Mesenchymal stem cell (in vitro differentiated cells and primary cell): ENCODE measurements at regions not wholly inside any gene's neighbourhood (a gene's known extent, or its start where the extent isn't known, plus 50 kb on each side); places are given as distances from the start of the nearest gene placed in this dataset.

Source experiments
- DNase-seq: peaks from one replicate; pipeline ENCODE4 v3.0.0-alpha.2; 2013
- H2AFZ ChIP-seq: one replicate; pipeline ENCODE4 v1.6.1; 2013; ENCODE audit warnings: low read depth, mild to moderate bottlenecking, control low read depth, inconsistent platforms, low read length, moderate library complexity
- H2AK5ac ChIP-seq: 2 replicates; pipeline ENCODE4 v1.6.1; 2013; ENCODE audit warnings: low read length, moderate library complexity, mild to moderate bottlenecking, inconsistent platforms; ENCODE audit not compliant: severe bottlenecking
- H2BK120ac ChIP-seq: one replicate; pipeline ENCODE4 v1.6.1; 2013; ENCODE audit warnings: low read depth, mild to moderate bottlenecking, inconsistent platforms, low read length, moderate library complexity
- H2BK12ac ChIP-seq, 2 experiments: one replicate each; pipeline ENCODE4 v1.6.1; 2013; ENCODE audit warnings: inconsistent platforms in 2 of 2, low read length in 2 of 2, mild to moderate bottlenecking in 2 of 2, moderate library complexity in 2 of 2, control low read depth in 1 of 2
- H2BK15ac ChIP-seq: one replicate; pipeline ENCODE4 v1.6.1; 2013; ENCODE audit warnings: mild to moderate bottlenecking, low read depth, inconsistent platforms; ENCODE audit not compliant: poor library complexity, severe bottlenecking
- H2BK5ac ChIP-seq: 2 replicates; pipeline ENCODE4 v1.6.1; 2013; ENCODE audit warnings: low read depth, mild to moderate bottlenecking, low read length, control low read depth, inconsistent platforms; ENCODE audit not compliant: poor library complexity, severe bottlenecking
- H3K14ac ChIP-seq, 2 experiments: one replicate each; pipeline ENCODE4 v1.6.1; 2013; ENCODE audit warnings: inconsistent platforms in 2 of 2, low read length in 2 of 2, control low read depth in 1 of 2, mild to moderate bottlenecking in 1 of 2, moderate library complexity in 1 of 2
- H3K18ac ChIP-seq, 2 experiments: one replicate each; pipeline ENCODE4 v1.6.1; 2013; ENCODE audit warnings: inconsistent platforms in 2 of 2, low read length in 2 of 2, control low read depth in 1 of 2, low read depth in 1 of 2, mild to moderate bottlenecking in 1 of 2
- H3K23ac ChIP-seq, 2 experiments: one replicate each; pipeline ENCODE4 v1.6.1; 2013; ENCODE audit warnings: inconsistent platforms in 2 of 2, low read length in 2 of 2, mild to moderate bottlenecking in 2 of 2, moderate library complexity in 2 of 2, control low read depth in 1 of 2
- H3K27ac ChIP-seq: 2 replicates; pipeline ENCODE4 v1.5.1; 2013; ENCODE audit warnings: mild to moderate bottlenecking, moderate library complexity, low read length, control low read depth, inconsistent platforms; ENCODE audit not compliant: poor library complexity, severe bottlenecking
- H3K27me3 ChIP-seq, 2 experiments: 2 replicates each; pipeline versions ENCODE4 v1.6.1 to v1.7.0; 2013; ENCODE audit warnings: low read length in 2 of 2, mild to moderate bottlenecking in 2 of 2, moderate library complexity in 2 of 2, control low read depth in 1 of 2, inconsistent platforms in 1 of 2; ENCODE audit not compliant: control insufficient read depth in 1 of 2, insufficient read depth in 1 of 2
- H3K36me3 ChIP-seq, 2 experiments: 2 replicates each; pipeline versions ENCODE4 v1.6.1 to v1.7.0; 2013; ENCODE audit warnings: low read length in 2 of 2, control low read depth in 1 of 2, inconsistent platforms in 1 of 2, low read depth in 1 of 2, mild to moderate bottlenecking in 1 of 2; ENCODE audit not compliant: insufficient read depth in 2 of 2, control insufficient read depth in 1 of 2
- H3K4ac ChIP-seq, 2 experiments: one replicate each; pipeline ENCODE4 v1.6.1; 2013; ENCODE audit warnings: inconsistent platforms in 2 of 2, low read length in 2 of 2, mild to moderate bottlenecking in 2 of 2, moderate library complexity in 2 of 2, control low read depth in 1 of 2, low read depth in 1 of 2
- H3K4me1 ChIP-seq: 2 replicates; pipeline ENCODE4 v1.6.1; 2013; ENCODE audit warnings: low read depth, low read length, control low read depth; ENCODE audit not compliant: control insufficient read depth, insufficient read depth
- H3K4me2 ChIP-seq: 2 replicates; pipeline ENCODE4 v1.6.1; 2013; ENCODE audit warnings: low read length, mild to moderate bottlenecking, inconsistent platforms; ENCODE audit not compliant: poor library complexity, severe bottlenecking
- H3K4me3 ChIP-seq, 2 experiments: 2 replicates each; pipeline versions ENCODE4 v1.5.1 to v1.7.0; 2013; ENCODE audit warnings: low read length in 2 of 2, mild to moderate bottlenecking in 2 of 2, control low read depth in 1 of 2, low read depth in 1 of 2; ENCODE audit not compliant: insufficient read depth in 1 of 2
- H3K79me1 ChIP-seq: replicated peaks from 2 replicates; pipeline ENCODE4 v1.6.1; 2013; ENCODE audit warnings: mild to moderate bottlenecking, control low read depth, low read length, inconsistent platforms; ENCODE audit not compliant: poor library complexity, severe bottlenecking
- H3K9ac ChIP-seq: 2 replicates; pipeline ENCODE4 v1.7.0; 2013; ENCODE audit warnings: mild to moderate bottlenecking, low read length, moderate library complexity
- H3K9me3 ChIP-seq: 2 replicates; pipeline ENCODE4 v1.7.0; 2013; ENCODE audit warnings: mild to moderate bottlenecking, low read length; ENCODE audit not compliant: control insufficient read depth
- H4K8ac ChIP-seq: one replicate; pipeline ENCODE4 v1.6.1; 2013; ENCODE audit warnings: inconsistent platforms, mild to moderate bottlenecking, low read length, moderate library complexity
- H4K91ac ChIP-seq: one replicate; pipeline ENCODE4 v1.6.1; 2013; ENCODE audit warnings: mild to moderate bottlenecking, low read length, inconsistent platforms
- WGBS: methylation state at CpG from one replicate; pipeline ENCODE4 v1.1.7; 2013; ENCODE audit warnings: mixed read lengths; 5-methylcytosine and 5-hydroxymethylcytosine counted together

- no peak overlapping the region for H2BK12ac ChIP-seq
- H3K4me3 ChIP-seq, result no peak overlapping the region
- no peak overlapping the region for H2BK5ac ChIP-seq
- H4K91ac ChIP-seq, result no peak overlapping the region
- peaks cover 12 to 35% of the 10 kb centered on the region in 2 experiments for H3K27me3 ChIP-seq
- no peaks in the 10 kb centered on the region for H3K36me3 ChIP-seq
- H3K9me3 ChIP-seq, result no peaks in the 10 kb centered on the region
- no peak overlapping the region for H3K14ac ChIP-seq
- no peak overlapping the region for H2AK5ac ChIP-seq
- 90% methylated on average over 5 of the region's 5 CpGs for WGBS
- no peak overlapping the region for H3K4ac ChIP-seq
- no peaks in the 10 kb centered on the region for H3K79me1 ChIP-seq
- H3K23ac ChIP-seq, result no peak overlapping the region
- no peaks in the 10 kb centered on the region for H3K4me1 ChIP-seq
- no peak for DNase-seq
- H3K4me2 ChIP-seq, result no peak overlapping the region
- no peak overlapping the region for H3K18ac ChIP-seq
- H2BK120ac ChIP-seq, result no peak overlapping the region
- H3K9ac ChIP-seq, result no peak overlapping the region
- H2AFZ ChIP-seq, result no peak overlapping the region
- no peak overlapping the region for H2BK15ac ChIP-seq
- no peak overlapping the region for H4K8ac ChIP-seq
- H3K27ac ChIP-seq, result no peak overlapping the region
These were observed 55.5 kb upstream of the FAM89A start for GRCh38 chr1:231095595-231095994.

GRCh38 chr1:231094421-231094820 is 54.4 kb upstream of the FAM89A start:
- Histone ChIP-seq H3K18ac (no peak overlapping the region), H3K36me3 (no peaks in the 10 kb centered on the region), H3K14ac (no peak overlapping the region), H2AFZ (no peak overlapping the region), H3K4me2 (no peak overlapping the region), H3K79me1 (no peaks in the 10 kb centered on the region), H3K9ac (no peak overlapping the region), H3K27me3 (peaks cover 12 to 35% of the 10 kb centered on the region in 2 experiments), H4K91ac (no peak overlapping the region), H4K8ac (no peak overlapping the region), H2AK5ac (no peak overlapping the region), H2BK15ac (no peak overlapping the region), H3K4ac (no peak overlapping the region), H2BK120ac (no peak overlapping the region), H3K4me3 (no peak overlapping the region), H3K4me1 (no peaks in the 10 kb centered on the region), H2BK5ac (no peak overlapping the region), H3K9me3 (no peaks in the 10 kb centered on the region), H2BK12ac (no peak overlapping the region), H3K27ac (no peak overlapping the region), H3K23ac (no peak overlapping the region)
- 100% methylated on average over 2 of the region's 3 CpGs for WGBS
- no peak for DNase-seq

GRCh38 chr1:231093156-231093922 is 53.3 kb upstream of the FAM89A start:
- no peak for DNase-seq
- no peak overlapping the region for H3K27ac ChIP-seq
- no peak overlapping the region for H2BK15ac ChIP-seq
- H2BK12ac ChIP-seq, result no peak overlapping the region
- no peaks in the 10 kb centered on the region for H3K79me1 ChIP-seq
- H3K36me3 ChIP-seq, result no peaks in the 10 kb centered on the region
- H3K9me3 ChIP-seq, result no peaks in the 10 kb centered on the region
- H3K23ac ChIP-seq, result no peak overlapping the region
- no peak overlapping the region for H2BK120ac ChIP-seq
- H2AK5ac ChIP-seq, result no peak overlapping the region
- no peak overlapping the region for H3K4me3 ChIP-seq
- H3K27me3 ChIP-seq, result peaks cover 12 to 35% of the 10 kb centered on the region in 2 experiments
- no peak overlapping the region for H4K91ac ChIP-seq
- H3K14ac ChIP-seq, result no peak overlapping the region
- no peak overlapping the region for H3K18ac ChIP-seq
- H3K4me1 ChIP-seq, result no peaks in the 10 kb centered on the region
- no peak overlapping the region for H2AFZ ChIP-seq
- H3K4ac ChIP-seq, result no peak overlapping the region
- H4K8ac ChIP-seq, result no peak overlapping the region
- no peak overlapping the region for H3K4me2 ChIP-seq
- no peak overlapping the region for H3K9ac ChIP-seq
- WGBS, result 76% methylated on average over 12 of the region's 13 CpGs
- no peak overlapping the region for H2BK5ac ChIP-seq

GRCh38 chr1:231092380-231092779 is 52.3 kb upstream of the FAM89A start:
- no peak for DNase-seq
- Histone ChIP-seq H3K4me2 (no peak overlapping the region), H4K8ac (no peak overlapping the region), H3K9me3 (no peaks in the 10 kb centered on the region), H2BK15ac (no peak overlapping the region), H3K14ac (no peak overlapping the region), H3K4ac (no peak overlapping the region), H3K18ac (no peak overlapping the region), H2AK5ac (no peak overlapping the region), H2BK5ac (no peak overlapping the region), H3K36me3 (no peaks in the 10 kb centered on the region), H2BK12ac (no peak overlapping the region), H2BK120ac (no peak overlapping the region), H3K27me3 (peaks cover 10 to 35% of the 10 kb centered on the region in 2 experiments), H3K9ac (no peak overlapping the region), H3K79me1 (no peaks in the 10 kb centered on the region), H3K4me1 (no peaks in the 10 kb centered on the region), H3K4me3 (no peak overlapping the region), H4K91ac (no peak overlapping the region), H3K23ac (no peak overlapping the region), H3K27ac (no peak overlapping the region), H2AFZ (no peak overlapping the region)
- WGBS, result 58% methylated on average over 5 of the region's 5 CpGs
